ENCODE measurements at regions not wholly inside any gene's neighbourhood (a gene's known extent, or its start where the extent isn't known, plus 50 kb on each side); places are given as distances from the start of the nearest gene placed in this dataset.

DNA sequence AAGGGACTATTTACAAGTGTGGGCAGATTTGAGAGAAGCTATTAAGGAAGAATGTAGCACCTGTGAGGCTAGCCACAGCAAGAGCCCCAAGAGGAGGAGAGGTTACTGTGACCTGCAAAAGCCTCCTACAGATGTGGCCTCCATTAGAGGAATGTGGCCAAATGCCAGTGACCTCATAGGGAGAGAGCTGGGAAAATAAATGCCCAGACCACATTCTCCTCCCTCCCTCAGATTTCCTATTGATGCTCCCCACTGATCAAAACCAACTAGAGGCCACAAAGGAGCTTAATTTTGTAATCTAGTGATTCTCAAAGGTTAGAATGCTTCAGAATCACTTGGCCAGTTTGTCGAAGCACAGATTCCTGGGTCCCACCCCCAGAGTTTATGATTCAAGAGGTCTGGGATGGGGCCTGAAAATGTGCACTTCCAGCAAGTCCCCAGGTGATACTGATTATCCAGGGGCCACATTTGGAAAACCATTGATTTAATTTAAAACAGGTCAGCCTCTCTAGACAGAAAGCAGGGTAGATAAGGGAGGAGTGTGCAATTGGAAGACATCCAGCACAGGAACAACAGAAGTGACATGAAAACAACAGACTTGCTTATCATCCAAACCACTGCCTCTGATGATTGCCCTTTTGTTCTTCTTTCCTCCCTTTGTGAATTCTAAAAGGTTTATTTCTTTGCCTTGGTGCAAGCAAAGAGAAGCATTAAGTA is 61.2 kb upstream of the RBBP8 start:
- DNase-seq: no peak

GRCh38 chr18:22872900-22873537 is 60.1 kb upstream of the RBBP8 start:
- DNase-seq: no peak

GRCh38 chr18:22879293-22879692 is 53.8 kb upstream of the RBBP8 start:
- DNase-seq: no peak

DNA sequence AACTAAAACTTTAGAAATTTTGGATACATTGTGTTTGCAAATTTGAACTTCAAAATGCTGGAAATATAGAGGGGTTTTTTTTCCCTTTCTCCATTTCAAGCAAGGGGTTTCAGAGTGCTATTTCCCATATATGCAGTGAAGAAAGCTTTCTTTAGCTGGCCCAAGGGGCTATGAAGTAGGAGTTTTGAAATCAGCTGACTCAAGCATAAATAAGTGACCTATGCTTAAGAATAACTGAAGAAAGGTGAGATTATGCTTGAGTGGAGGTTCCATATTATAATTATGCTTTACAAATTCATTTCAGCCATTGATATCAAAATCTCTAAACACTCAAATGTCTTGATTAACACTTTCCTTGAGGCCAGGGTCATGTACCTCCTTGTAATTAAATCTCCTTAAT is 51.0 kb upstream of the RBBP8 start:
- DNase-seq: no peak

GRCh38 chr18:22883179-22883578 is 49.9 kb upstream of the RBBP8 start:
- no peak for DNase-seq
